ENCODE measurements at regions not wholly inside any gene's neighbourhood (a gene's known extent, or its start where the extent isn't known, plus 50 kb on each side); places are given as distances from the start of the nearest gene placed in this dataset.

DNA sequence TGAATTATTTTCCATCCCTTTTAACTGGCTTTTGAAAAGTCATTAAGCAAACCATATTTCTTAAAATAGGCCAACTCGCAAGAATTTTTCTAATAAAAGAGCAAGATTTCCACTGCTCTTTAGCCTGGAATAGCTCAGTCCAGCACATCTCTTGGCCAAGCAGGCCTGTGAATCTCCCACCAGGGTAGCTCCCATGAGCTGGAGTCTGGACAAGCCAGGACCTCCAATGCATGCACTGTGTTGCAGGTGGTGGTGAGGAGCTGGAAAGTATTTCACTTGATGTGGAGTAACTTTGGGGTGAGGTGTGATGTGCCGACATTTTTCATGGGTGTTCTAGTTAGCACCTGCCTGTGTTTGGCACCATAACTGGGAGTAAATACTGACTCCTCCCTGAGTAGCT is 117.3 kb upstream of the TBX20 start:
- WGBS, 2 donors, result 57 to 71% methylated on average over 2 of the region's 2 CpGs
- intact Hi-C loops (cut with DNase I; ENCODE audit: low total_unique reads), result no loop called here

GRCh38 chr7:35370687-35371086 is 116.8 kb upstream of the TBX20 start:
- intact Hi-C loops (cut with DNase I; ENCODE audit: low total_unique reads), result no loop called here
- TF ChIP-seq POLR2A (IDR thresholded peaks at IDR 0.05) (no peak), CTCF (IDR thresholded peaks at IDR 0.05) (no peak)
- peak in 1 of 2 donors; percentile 12 for DNase-seq (ENCODE audit: low spot score in 2 of 2)
- no peak overlapping the region for H3K4me3 ChIP-seq (ENCODE audit: low read depth, poor library complexity, severe bottlenecking)
- WGBS, 2 donors, result 55 to 80% methylated on average over 2 of the region's 2 CpGs

More for the DNA sequence above, 117.3 kb upstream of the TBX20 start:
- TF ChIP-seq POLR2A (IDR thresholded peaks at IDR 0.05) (no peak), CTCF (IDR thresholded peaks at IDR 0.05) (no peak)
- no peak overlapping the region for H3K4me3 ChIP-seq (ENCODE audit: low read depth, poor library complexity, severe bottlenecking)
- peak in 1 of 2 donors; percentile 34 for DNase-seq (ENCODE audit: low spot score in 2 of 2)

GRCh38 chr7:35366167-35367155 is 112.6 kb upstream of the TBX20 start:
- 64 to 72% methylated on average over 6 of the region's 6 CpGs for WGBS, 2 donors
- intact Hi-C loops (cut with DNase I; ENCODE audit: low total_unique reads), result no loop called here
- TF ChIP-seq POLR2A (IDR thresholded peaks at IDR 0.05) (no peak), CTCF (IDR thresholded peaks at IDR 0.05) (no peak)
- DNase-seq (ENCODE audit: low spot score in 2 of 2), result peak in 1 of 2 donors; percentile 48
- H3K4me3 ChIP-seq (ENCODE audit: low read depth, poor library complexity, severe bottlenecking), result no peak overlapping the region

DNA sequence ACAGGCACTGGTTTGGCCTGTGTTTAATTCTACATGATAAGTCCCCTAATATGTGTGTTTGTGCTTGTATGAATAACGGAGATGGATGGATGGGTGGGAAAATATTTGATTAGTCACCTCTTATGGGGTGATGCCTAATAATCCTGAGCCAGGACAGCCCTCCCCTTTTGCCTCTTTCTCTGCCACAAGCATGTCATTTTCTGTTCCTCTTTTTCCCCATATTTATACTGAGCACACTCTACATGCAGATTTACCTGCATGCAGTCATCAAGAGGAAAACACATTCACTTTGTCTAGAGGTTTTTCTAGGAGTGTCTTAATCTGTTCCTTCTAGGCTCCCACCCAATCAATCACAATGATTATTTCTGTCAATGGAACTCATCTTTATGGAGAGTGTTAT is 111.6 kb upstream of the TBX20 start:
- H3K4me3 ChIP-seq (ENCODE audit: low read depth, poor library complexity, severe bottlenecking), result no peak overlapping the region
- no peak for TF ChIP-seq POLR2A (IDR thresholded peaks at IDR 0.05)
- no peak for DNase-seq (ENCODE audit: low spot score in 2 of 2)
- WGBS, 2 donors, result 69 to 70% methylated on average over 1 of the region's 1 CpG
- intact Hi-C loops (cut with DNase I; ENCODE audit: low total_unique reads), result no loop called here

DNA sequence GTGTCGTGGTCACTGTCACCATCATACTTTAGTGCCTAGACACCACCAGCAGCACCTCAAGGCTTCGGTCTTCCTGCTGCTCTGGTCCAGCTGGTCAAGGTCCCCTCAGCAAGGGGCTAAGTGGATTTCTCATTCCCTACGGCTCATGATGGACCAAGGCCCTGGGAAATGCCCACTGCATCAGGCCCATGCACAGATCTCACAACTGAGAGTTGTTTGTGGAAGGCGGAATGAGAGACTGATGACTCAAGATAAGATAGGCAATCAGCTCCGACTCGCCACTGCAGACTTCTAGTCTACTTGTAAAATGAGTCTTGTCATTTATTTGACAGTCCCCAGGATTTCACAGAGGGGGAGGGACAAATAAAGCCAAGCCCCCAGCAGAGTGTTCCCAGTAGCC is 108.4 kb upstream of the TBX20 start:
- intact Hi-C loops (cut with DNase I; ENCODE audit: low total_unique reads), result no loop called here
- 81 to 91% methylated on average over 6 of the region's 6 CpGs for WGBS, 2 donors
- no peak overlapping the region for H3K4me3 ChIP-seq (ENCODE audit: low read depth, poor library complexity, severe bottlenecking)
- peak in 1 of 2 donors; percentile 23 for DNase-seq (ENCODE audit: low spot score in 2 of 2)
- TF ChIP-seq POLR2A (IDR thresholded peaks at IDR 0.05), result no peak
- TF ChIP-seq CTCF (IDR thresholded peaks at IDR 0.05), result no peak

DNA sequence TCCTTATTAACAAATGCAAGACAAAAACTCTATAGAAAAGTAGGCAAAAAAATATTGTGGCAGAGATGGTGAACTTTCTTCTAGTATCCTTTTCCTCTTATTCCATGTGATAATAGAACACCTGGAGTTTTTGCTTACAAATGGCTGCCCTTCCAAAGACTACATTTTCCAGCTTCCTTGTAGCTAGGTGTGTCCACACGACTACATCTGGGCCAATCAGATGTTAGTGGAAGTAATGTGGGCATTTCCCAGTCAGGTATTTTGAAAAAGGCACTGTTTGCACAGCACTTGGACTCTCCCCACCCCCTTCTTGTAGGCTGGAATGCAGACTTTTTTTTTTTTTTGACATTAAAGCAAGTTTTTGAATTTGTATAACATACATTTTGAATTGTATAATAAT is 105.5 kb upstream of the TBX20 start:
- intact Hi-C loops (cut with DNase I; ENCODE audit: low total_unique reads), result no loop called here
- DNase-seq (ENCODE audit: low spot score in 2 of 2), result no peak
- no peak overlapping the region for H3K4me3 ChIP-seq (ENCODE audit: low read depth, poor library complexity, severe bottlenecking)
- WGBS, 2 donors, result 64 to 70% methylated on average over 1 of the region's 1 CpG
- TF ChIP-seq CTCF (IDR thresholded peaks at IDR 0.05) (no peak), POLR2A (IDR thresholded peaks at IDR 0.05) (no peak)
